Testis (tissue), 2 donors: ENCODE measurements at regions not wholly inside any gene's neighbourhood (a gene's known extent, or its start where the extent isn't known, plus 50 kb on each side); places are given as distances from the start of the nearest gene placed in this dataset.

ENCODE experiments used
- CTCF ChIP-seq, 3 experiments: fragments of 450-650 bp in 2 of 3; fragments of 200-600 bp in 1 of 3; sonication (generic) in 1 of 3; IDR thresholded peaks; one replicate each; pipeline ENCODE4 v1.5.1; 2016 to 2019; ENCODE audit warnings: antibody characterized with exemption in 3 of 3, mild to moderate bottlenecking in 2 of 3, moderate library complexity in 1 of 3
- POLR2A ChIP-seq: fragments of 450-650 bp; IDR thresholded peaks from one replicate; pipeline ENCODE4 v1.6.1; 2017; ENCODE audit warnings: antibody characterized with exemption, mild to moderate bottlenecking, moderate library complexity

- TF ChIP-seq CTCF (IDR thresholded peaks at IDR 0.05) (no peak), POLR2A (no peak)
These were observed 233.8 kb upstream of the USP25 start for GRCh38 chr21:15495965-15496364.
